GM19328 (cell line): ENCODE measurements at regions not wholly inside any gene's neighbourhood (a gene's known extent, or its start where the extent isn't known, plus 50 kb on each side); places are given as distances from the start of the nearest gene placed in this dataset.
"Not testable (repeated sequence)": the region's sequence is repeated elsewhere in the genome, so short reads cannot be mapped to it uniquely, and the experiment has no call there.

ENCODE experiments used
- ATAC-seq: cut with Tn5 transposase; IDR thresholded peaks from one replicate; pipeline ENCODE4 v1.9.1; 2021; ENCODE audit warnings: mild to moderate bottlenecking, moderate library complexity; ENCODE audit not compliant: unreplicated experiment

- not testable (repeated sequence) for ATAC-seq
Measured at GRCh38 chr9:108032079-108032478, 542.5 kb upstream of the KLF4 start.

GRCh38 chr9:108031221-108031620 is 541.7 kb upstream of the KLF4 start:
- ATAC-seq = not testable (repeated sequence)

- not testable (repeated sequence) for ATAC-seq
Measured at GRCh38 chr9:108026718-108027117, 537.1 kb upstream of the KLF4 start.

DNA sequence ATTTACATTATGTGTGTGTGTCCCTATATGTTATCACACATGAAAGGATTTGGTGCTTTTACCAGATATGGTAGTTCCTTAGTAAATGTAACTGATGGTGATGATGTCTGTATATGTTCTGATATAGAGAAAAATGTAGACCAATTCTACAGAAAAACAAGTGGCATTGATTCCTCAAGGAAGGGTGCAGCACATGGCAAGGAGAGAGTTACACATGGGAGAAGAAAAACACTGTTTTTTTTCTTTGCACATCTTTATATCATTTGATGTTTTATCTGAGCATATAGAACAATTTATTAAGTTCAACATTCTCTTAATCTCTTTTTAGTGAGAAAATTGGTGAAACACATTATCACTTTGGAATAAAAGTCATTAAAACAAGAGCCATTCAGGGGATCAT is 535.0 kb upstream of the KLF4 start:
- no peak for ATAC-seq

DNA sequence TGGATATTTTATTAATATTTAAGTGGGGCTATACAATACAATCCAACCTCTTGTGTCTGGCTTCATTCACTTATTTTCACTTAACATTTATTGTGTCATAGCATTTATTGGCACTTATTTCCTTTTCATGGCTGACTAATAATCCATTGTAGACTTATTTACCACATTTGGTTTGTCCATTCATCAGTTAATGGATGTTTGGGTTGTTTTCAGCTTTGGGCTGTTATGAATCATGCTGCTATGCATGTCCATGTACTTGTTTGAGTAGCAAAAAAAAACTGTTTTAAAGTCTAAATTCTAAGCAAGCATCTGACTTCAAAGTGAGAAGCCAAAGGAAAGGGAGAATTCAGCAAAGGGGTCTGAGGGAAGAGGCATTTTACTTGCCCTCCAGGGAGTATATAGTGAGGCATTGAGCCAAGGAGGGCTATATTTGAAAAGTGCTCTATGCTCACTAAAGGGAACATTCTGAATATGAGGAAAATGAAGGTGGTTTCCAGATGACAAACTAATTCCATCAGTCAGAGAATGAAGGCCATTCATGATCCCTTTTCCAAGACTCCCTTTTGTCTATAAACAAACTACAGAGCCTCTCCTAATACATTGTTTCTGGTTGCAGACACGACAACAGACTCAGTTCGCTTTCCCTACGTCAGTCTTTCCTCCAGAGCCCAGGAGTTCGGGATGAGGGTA is 532.8 kb upstream of the KLF4 start:
- ATAC-seq = no peak

DNA sequence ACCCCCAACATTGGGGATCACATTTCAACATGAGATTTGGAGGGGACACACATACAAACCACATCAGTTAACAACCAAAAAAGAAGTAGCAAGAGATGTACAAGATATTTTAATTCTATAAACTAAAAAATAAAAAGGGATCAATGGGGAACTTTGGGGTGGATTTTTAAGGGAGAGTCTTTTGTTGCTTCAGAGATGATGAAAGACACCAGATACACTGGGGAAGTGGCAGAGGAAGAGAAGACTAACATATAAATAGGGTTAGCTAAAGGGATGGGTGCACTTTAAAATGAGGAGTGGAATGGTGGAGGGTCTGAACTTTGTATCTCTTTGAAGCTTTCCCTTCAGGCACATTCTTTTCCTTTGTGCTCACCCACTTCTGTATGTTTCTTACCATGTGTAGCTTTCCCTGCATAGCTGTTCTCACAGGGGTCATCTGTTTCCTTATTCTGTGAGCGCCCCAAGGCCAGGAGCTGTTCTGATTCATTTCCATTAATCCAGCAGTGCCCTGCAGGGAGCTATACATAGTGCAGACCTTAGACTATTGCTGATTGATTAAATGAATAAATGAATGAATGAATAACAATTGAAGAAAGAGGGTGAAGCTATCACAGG is 531.6 kb upstream of the KLF4 start:
- no peak for ATAC-seq

DNA sequence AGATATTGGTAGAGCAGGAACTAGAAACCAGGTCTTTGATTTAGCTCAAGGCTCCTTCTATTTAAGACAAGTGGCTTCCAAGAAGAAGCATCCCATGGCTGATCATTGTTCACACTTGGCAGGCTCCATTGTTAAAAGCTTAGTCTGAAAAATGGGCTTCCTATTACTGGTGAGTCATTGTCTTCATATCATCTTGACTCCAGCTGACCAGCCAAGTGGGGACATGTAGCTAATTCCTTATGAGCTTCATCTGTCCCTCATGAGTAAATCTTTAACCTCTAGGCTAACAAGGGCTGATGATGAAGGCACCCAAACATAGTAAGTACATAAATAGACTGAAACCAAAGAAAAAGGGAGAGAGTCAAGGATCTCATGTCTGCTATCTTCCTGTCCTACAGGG is 530.3 kb upstream of the KLF4 start:
- ATAC-seq = no peak

- no peak for ATAC-seq
Measured at GRCh38 chr9:108017671-108018070, 528.1 kb upstream of the KLF4 start.

DNA sequence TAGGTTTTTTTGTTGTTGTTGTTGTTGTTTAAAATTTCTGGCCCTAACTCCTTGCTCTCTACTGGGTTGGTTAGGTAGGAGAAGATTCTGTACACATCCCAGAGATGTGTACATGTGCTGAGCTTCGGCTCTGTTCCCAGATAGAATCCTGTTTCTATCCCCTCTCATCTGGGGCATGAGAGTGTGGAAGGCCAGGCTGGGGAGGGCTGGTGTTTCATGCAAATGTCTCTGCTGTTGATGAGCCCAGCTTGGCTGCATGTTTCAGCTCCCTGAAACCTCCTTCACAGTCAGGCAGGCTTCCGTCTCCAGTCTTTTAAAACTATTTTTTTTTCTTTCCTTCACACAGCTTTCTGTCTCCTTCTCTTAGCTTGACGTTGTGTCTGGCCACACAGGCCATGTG is 526.9 kb upstream of the KLF4 start:
- ATAC-seq = no peak

GRCh38 chr9:108015690-108016089 is 526.1 kb upstream of the KLF4 start:
- no peak for ATAC-seq

- ATAC-seq = no peak
Measured at GRCh38 chr9:108014353-108014752, 524.8 kb upstream of the KLF4 start.

DNA sequence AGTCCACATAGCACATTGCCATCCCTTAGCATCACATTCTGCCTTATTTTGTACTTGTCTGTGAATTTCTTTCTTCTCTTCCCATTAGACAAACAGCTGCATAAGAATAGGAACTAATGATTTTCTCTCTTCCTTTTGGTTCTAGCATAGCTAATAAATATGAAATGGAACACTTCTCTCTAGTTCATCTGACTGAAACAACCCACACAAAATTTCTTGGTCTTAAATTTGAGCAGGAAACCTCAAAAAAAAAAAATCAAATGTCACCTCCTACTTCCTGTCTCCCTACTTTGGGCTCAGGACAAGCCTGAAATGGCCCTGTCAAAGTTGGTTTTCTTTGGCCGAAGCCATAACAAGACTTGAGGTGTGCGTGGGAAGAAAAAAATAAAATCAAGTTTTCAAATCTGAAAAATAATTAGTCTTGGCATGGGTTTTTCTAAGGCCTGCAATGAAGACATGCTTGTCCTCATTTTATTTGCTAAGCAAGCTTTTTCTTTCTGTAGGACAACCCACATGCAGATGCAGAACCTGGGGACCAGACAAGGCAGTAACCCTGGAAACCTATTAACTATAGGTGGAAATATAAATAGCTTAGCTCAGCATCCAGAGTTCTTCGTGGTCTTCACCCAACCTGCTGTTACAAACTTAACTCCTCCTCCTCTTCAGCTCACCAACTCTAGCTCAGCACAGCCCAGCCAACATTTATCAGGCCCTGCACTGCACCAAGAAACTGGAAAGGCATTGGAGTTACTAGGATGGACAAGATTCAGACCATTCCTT is 523.5 kb upstream of the KLF4 start:
- no peak for ATAC-seq

DNA sequence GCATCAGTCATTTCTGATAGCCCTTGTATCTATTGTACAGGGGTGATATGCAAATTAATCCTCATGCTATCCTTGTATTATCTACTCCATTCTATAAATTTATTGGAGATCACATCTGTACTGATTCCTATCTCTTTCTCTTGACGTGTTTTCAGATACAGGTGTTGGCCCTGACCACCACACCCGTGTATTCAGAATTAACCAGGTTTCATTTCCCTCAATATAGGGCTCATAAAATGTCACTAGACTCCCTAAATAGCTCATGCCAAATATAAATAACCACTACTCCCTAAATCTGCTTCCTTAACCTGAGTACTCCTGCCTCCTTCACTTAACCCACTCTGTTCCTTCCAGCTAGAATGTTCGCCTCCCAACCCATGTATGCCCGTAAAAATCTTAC is 522.8 kb upstream of the KLF4 start:
- ATAC-seq = no peak

DNA sequence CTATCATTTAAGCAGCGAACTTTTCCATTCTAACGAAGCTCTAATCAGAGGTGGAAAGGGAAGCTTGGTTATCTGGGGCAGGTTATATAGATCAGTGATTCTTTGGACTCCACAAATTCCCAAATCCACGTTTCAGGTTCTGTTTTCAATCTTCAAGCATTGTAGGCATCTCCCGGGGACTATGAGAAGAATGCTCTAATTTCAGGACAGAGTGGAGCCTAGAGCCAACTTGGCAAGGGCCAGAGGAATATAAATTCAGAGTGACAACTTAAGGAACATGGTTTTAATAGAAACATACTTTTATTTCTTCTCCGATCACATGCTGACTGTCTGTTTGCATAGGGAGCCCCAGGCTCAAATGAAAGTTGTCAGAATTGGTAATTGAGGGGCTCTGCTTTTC is 514.0 kb upstream of the KLF4 start:
- ATAC-seq = no peak

DNA sequence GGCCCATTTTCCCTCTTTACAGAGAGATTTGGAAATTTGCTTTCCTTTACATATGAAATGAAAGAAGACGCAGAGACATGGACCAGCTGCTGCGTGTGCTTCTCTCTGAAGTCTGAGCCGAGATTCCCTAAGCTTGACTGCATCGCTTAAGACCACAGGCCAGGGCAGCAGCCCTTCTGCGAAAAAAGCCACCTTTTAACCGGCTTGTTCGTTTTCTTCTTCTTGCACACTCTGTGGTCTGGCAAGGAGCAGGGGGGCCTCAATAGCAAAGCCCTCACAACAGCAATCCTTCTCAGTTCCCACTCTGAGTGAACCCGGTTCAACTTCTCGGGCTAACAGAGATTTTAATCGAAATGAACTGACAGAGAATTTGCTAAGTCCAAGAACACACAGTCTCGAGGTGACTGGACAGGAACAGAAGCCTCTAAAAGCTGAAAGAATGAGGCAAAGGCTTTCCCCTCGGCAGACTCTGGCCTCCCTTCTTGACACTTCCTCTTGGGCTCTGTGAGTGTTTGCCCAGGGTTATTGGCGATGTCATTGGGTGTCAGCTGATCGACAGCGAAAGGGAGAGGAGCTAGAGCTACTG is 512.9 kb upstream of the KLF4 start:
- no peak for ATAC-seq

DNA sequence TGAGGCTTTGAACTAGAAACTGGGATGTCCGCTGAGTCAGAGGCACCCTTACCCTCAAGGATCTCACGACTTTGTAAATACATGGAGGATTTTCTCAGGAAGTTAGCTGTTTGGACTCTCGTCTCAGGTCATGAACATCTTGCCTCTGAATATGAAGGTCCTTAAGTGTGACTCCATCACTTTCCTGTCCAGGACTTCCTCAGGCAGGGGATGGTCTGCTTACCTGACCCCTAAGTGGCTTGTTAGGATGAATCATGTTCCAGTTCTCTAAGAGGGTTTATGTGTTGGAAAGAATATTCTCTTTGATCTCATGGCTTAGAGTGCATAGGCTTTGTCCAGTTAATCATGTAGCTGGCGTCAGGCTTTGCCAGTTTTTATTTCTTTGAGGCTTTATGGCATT is 511.7 kb upstream of the KLF4 start:
- no peak for ATAC-seq

GRCh38 chr9:107999890-108000289 is 510.3 kb upstream of the KLF4 start:
- no peak for ATAC-seq

- no peak for ATAC-seq
Measured at GRCh38 chr9:107999011-107999410, 509.4 kb upstream of the KLF4 start.

DNA sequence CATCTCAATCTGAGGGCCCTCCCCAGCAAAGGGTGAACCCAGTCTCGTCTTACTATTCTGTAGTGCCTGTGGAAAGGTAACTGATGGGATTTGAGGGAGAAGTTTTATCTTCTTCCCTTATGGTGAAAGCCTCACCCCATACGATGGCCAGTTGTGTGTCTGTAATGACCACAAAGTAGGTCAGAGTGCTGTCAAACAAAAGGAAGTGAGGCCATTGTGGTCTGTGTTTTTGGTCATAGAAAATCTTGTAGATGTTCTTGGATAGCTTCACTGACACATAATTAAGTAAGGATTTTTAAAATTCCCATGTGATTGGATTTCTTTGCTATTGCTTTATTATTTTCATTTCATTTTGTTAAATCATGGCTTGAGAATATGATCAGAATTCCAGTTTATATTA is 505.1 kb upstream of the KLF4 start:
- no peak for ATAC-seq

DNA sequence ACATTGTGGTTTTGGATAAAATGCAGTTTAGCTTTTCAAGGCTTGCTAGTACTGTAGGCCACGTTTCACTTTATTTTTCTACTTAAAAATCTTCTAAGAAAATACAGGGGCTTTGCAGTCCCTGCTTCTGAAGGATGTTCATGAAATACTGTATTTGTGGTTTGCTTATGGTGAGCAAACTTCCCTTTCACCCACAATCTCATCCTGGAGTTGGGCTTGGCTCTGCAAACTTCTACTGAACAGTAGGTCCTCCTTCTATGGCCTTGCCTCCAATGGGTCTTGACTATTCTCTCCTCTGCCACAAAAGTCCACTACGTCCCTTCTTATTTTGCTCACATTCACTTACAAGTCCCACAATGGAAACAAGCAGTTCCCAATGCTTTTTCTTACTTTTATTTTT is 502.7 kb upstream of the KLF4 start:
- no peak for ATAC-seq

- ATAC-seq = no peak
Measured at GRCh38 chr9:107991581-107991980, 502.0 kb upstream of the KLF4 start.

DNA sequence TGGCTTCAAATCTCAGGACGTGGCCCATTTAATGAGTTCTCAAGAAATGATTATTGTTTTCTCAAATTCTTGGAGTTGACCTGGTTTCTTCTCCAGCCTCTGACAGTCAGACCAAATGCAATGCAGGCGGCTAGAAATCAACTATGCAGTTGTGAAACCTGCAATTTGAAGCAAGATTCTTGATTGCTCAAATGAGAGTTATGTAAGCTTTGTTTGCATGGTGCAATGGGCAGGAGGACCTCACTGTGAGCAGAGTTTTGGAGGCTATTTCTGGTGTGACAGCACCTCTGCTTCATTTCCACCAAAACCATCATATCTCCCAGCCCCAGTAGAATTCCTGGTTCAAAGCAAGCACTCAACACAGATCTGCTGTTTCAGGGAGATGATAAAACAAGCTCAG is 500.0 kb upstream of the KLF4 start:
- ATAC-seq = no peak
